Nephron progenitor cell (in vitro differentiated cells): ENCODE measurements at regions not wholly inside any gene's neighbourhood (a gene's known extent, or its start where the extent isn't known, plus 50 kb on each side); places are given as distances from the start of the nearest gene placed in this dataset.

Experiments used
- DNase-seq: peaks from one replicate; pipeline ENCODE4 v3.0.0; 2021
- H3K27ac Mint-ChIP-seq: 2 replicates; pipeline ENCODE4 v1.8.0; 2021; ENCODE audit warnings: mild to moderate bottlenecking, moderate library complexity, mixed read lengths
- H3K27me3 Mint-ChIP-seq: 2 replicates; pipeline ENCODE4 v1.8.0; 2021; ENCODE audit warnings: mild to moderate bottlenecking, low read depth, mixed read lengths; ENCODE audit not compliant: poor library complexity
- H3K36me3 Mint-ChIP-seq: 2 replicates; pipeline ENCODE4 v1.8.0; 2021; ENCODE audit warnings: low read depth, mixed read lengths
- H3K4me1 Mint-ChIP-seq: 2 replicates; pipeline ENCODE4 v1.8.0; 2021; ENCODE audit warnings: mixed read lengths
- H3K4me3 Mint-ChIP-seq: 2 replicates; pipeline ENCODE4 v1.8.0; 2021; ENCODE audit warnings: mild to moderate bottlenecking, moderate library complexity, mixed read lengths
- H3K9me3 Mint-ChIP-seq: 2 replicates; pipeline ENCODE4 v1.8.0; 2021; ENCODE audit warnings: mild to moderate bottlenecking, moderate library complexity, mixed read lengths
- TF ChIP-seq, protein P1 (sequence below): fragments of 200-600 bp; sonication (generic); IDR thresholded peaks from 2 replicates; pipeline ENCODE4 v1.5.0; 2021; ENCODE audit warnings: antibody characterized with exemption

DNA sequence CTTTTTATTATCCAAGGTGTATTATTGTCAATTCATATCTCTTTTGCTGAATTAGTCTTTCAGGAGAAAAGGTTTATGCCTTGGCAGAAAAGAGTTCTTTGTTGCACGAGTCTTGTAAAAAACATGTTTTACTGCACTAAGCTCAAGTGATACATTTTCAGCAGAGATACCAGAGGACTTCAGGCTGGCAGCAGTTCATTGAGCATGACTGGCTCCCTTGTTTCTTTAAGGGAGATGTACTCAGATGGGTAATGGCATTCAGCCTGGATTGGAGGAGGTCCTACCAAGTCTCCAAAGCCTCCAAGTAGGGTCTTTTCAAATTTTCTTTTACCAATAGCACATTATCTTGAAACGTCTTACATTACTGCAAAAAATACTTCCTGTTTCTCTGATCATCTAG, 400.1 kb downstream of the NSUN3 start:
- TF ChIP-seq, protein P1, sequence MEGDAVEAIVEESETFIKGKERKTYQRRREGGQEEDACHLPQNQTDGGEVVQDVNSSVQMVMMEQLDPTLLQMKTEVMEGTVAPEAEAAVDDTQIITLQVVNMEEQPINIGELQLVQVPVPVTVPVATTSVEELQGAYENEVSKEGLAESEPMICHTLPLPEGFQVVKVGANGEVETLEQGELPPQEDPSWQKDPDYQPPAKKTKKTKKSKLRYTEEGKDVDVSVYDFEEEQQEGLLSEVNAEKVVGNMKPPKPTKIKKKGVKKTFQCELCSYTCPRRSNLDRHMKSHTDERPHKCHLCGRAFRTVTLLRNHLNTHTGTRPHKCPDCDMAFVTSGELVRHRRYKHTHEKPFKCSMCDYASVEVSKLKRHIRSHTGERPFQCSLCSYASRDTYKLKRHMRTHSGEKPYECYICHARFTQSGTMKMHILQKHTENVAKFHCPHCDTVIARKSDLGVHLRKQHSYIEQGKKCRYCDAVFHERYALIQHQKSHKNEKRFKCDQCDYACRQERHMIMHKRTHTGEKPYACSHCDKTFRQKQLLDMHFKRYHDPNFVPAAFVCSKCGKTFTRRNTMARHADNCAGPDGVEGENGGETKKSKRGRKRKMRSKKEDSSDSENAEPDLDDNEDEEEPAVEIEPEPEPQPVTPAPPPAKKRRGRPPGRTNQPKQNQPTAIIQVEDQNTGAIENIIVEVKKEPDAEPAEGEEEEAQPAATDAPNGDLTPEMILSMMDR: no peak
- Mint-ChIP-seq H3K27ac (no peak overlapping the region), H3K9me3 (no peaks in the 10 kb centered on the region), H3K27me3 (no peaks in the 10 kb centered on the region), H3K4me3 (no peak overlapping the region), H3K36me3 (no peaks in the 10 kb centered on the region), H3K4me1 (no peaks in the 10 kb centered on the region)
- DNase-seq: no peak

DNA sequence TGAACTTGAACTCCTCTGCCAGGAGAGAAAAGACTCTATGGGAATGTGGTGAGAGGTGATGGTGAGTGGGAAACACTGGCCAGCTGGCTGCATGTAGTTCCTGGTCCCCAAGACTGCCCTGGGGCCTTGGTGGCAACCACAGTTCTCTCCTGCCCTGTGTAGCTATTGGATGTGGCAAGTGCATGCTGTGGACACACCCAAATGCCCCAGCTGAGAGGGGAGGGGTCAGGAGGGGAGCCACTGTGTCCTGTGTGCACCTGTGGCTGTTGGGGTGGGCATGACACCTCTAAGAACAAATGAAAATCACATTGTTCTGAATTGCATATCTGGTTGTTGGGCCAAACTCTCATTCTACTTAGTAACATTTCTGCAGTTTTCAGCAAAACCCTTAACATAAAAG, 409.6 kb downstream of the NSUN3 start:
- H3K4me1 Mint-ChIP-seq: no peaks in the 10 kb centered on the region
- no peak for DNase-seq
- H3K27ac Mint-ChIP-seq: no peak overlapping the region
- no peaks in the 10 kb centered on the region for H3K27me3 Mint-ChIP-seq
- H3K4me3 Mint-ChIP-seq: no peak overlapping the region
- H3K36me3 Mint-ChIP-seq: no peaks in the 10 kb centered on the region
- peaks cover 15% of the 10 kb centered on the region for H3K9me3 Mint-ChIP-seq
- TF ChIP-seq, protein P1: no peak

DNA sequence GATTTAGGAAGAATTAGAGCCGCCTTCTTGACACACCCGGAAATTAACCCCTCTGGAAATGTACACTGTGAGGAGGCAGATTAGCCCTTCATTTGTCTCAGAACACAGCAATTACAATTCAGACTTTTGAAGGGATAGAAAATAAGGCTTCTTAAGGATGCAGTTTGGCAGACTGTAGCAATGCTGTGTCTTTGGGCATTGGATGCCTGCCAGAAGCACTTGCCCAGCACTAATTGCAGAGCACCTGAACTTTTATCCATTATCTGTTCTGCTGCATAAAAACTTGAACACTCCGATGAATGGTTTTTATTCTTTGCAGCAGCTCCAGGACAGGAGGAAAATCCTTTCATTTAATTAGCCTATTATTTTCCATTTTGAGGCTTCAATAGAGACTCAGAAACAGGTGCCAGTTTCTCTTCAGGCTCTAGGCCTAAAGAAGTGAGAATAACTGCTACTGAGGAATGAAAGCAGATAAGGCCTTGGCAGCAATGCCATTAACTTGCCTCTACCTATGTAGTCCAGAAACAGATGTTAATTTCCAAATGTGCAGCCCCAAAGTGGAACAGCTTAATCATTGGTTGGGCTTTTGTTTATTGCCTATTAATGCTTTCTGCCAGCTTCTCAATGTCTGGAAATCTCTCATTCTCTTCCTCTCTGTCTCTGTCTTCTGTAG, 418.5 kb downstream of the NSUN3 start:
- Mint-ChIP-seq H3K4me3 (no peak overlapping the region), H3K27me3 (no peaks in the 10 kb centered on the region), H3K4me1 (peaks cover 6% of the 10 kb centered on the region), H3K36me3 (no peaks in the 10 kb centered on the region), H3K9me3 (peaks cover 8% of the 10 kb centered on the region), H3K27ac (no peak overlapping the region)
- TF ChIP-seq, protein P1: no peak
- DNase-seq: no peak

DNA sequence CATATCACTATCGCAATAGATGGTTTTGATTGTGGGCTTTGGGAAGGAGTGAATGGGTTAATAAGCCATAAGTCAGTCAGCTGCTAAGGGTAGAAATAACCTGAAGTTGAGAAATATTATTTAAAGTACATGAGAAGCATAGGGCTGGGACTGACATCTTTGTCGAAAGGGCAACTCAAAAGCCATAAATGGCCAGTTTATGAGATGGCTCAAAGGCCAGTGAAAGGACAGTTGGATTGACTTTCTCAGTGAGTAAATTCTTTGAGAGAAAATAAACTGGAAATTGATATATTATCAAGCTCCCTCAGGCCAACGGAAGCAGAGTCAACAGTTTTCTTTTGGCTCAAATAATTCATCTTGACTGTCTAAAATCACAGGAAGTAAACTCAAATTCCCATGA, 419.8 kb downstream of the NSUN3 start:
- peaks cover 6% of the 10 kb centered on the region for H3K4me1 Mint-ChIP-seq
- H3K36me3 Mint-ChIP-seq: no peaks in the 10 kb centered on the region
- H3K4me3 Mint-ChIP-seq: no peak overlapping the region
- DNase-seq: no peak
- no peaks in the 10 kb centered on the region for H3K9me3 Mint-ChIP-seq
- H3K27me3 Mint-ChIP-seq: peaks cover 3% of the 10 kb centered on the region
- no peak overlapping the region for H3K27ac Mint-ChIP-seq
- TF ChIP-seq, protein P1: no peak

DNA sequence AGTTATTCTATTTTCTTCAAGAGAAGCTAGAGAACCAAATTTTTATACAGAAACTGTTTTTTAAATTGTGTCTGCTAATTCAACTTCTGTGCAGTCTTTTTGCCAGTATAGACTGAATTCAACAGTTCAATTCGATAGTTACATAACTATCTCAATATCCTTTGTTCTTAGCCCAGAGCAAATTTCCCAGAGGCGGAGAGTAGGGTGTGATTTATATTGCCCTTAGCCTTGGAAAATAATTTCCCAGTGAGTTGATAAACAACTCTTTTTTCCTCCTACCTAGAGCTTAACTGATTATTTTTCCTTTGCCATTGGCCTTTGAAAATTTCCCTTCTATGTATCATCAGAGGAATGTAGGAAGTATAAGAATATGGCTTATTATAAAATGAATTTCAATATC, 420.5 kb downstream of the NSUN3 start:
- Mint-ChIP-seq H3K9me3 (no peaks in the 10 kb centered on the region), H3K27me3 (peaks cover 7% of the 10 kb centered on the region), H3K36me3 (no peaks in the 10 kb centered on the region), H3K4me3 (no peak overlapping the region), H3K27ac (no peak overlapping the region), H3K4me1 (peaks cover 6% of the 10 kb centered on the region)
- no peak for DNase-seq
- TF ChIP-seq, protein P1: no peak

DNA sequence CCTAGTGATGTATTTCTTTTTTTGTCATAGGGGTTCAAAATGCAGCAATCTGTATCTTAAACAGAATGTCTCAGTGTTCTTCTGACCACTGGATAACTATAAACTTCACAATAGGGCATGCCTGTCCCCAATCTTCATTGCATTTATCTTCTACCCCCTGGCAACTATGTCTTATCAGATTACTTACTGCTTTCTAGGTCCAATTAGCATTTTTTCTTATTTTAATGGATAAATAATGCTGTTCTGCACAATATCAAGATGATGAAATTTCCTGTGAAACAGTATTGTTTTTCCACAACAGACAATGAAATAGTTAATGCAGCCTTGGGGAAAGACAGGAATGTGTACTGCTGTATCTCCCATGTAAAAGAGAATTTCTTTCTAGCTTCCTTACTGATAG, 432.1 kb downstream of the NSUN3 start:
- Mint-ChIP-seq H3K9me3 (no peaks in the 10 kb centered on the region), H3K27ac (no peak overlapping the region), H3K4me3 (no peak overlapping the region), H3K36me3 (no peaks in the 10 kb centered on the region), H3K4me1 (no peaks in the 10 kb centered on the region), H3K27me3 (peaks cover 10% of the 10 kb centered on the region)
- DNase-seq: no peak
- TF ChIP-seq, protein P1: no peak
